Mesodermal cell (in vitro differentiated cells): ENCODE measurements at regions not wholly inside any gene's neighbourhood (a gene's known extent, or its start where the extent isn't known, plus 50 kb on each side); places are given as distances from the start of the nearest gene placed in this dataset.
"Not testable (repeated sequence)": the region's sequence is repeated elsewhere in the genome, so short reads cannot be mapped to it uniquely, and the experiment has no call there.

Experiments
- H3K27ac ChIP-seq: 2 replicates; pipeline ENCODE4 v1.7.0; 2013; ENCODE audit warnings: mild to moderate bottlenecking, low read depth, low read length, moderate library complexity; ENCODE audit not compliant: severe bottlenecking
- H3K36me3 ChIP-seq: 2 replicates; pipeline ENCODE4 v1.7.1; 2013; ENCODE audit warnings: mild to moderate bottlenecking, low read length, moderate library complexity; ENCODE audit not compliant: control insufficient read depth, insufficient read depth
- H3K4me1 ChIP-seq: one replicate; pipeline ENCODE4 v1.7.1; 2013; ENCODE audit warnings: mild to moderate bottlenecking, low read length; ENCODE audit not compliant: insufficient read depth, control insufficient read depth, poor library complexity, severe bottlenecking
- H3K4me3 ChIP-seq: 2 replicates; pipeline ENCODE4 v1.7.0; 2013; ENCODE audit warnings: low read length, control low read depth, mild to moderate bottlenecking; ENCODE audit not compliant: insufficient read depth, poor library complexity, severe bottlenecking; ENCODE audit errors: extremely low read depth
- H3K9me3 ChIP-seq: 2 replicates; pipeline ENCODE4 v1.7.1; 2013; ENCODE audit warnings: mild to moderate bottlenecking, low read length, moderate library complexity; ENCODE audit not compliant: control insufficient read depth
- WGBS, 2 experiments: methylation state at CpG; one replicate each; pipeline ENCODE4 v1.1.5; 2013; ENCODE audit warnings: missing lambda C conversion rate in 2 of 2; ENCODE audit not compliant: insufficient coverage in 2 of 2; 5-methylcytosine and 5-hydroxymethylcytosine counted together

DNA sequence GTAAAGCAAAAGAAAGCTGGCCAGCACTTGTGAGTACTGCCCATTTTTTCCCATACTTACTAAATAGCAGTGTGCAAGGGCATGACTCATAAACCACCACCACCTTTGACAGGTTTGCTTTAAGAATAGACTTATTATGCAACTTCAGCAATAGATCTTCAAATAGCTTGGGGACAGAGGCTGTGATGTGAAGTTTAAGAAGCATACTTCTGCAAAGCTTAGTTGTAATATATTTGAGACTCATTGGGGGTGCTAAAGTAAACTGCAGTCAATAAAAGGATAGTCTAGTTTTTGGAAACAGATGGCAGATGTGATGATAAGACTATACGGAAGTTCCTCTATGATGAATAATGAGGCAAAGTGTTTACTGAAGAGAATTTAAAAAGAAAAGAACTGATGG lies 210.0 kb downstream of the PLA2G4A start:
- Histone ChIP-seq H3K4me1 (no peaks in the 10 kb centered on the region), H3K36me3 (no peaks in the 10 kb centered on the region), H3K27ac (no peak overlapping the region), H3K4me3 (no peak overlapping the region), H3K9me3 (no peaks in the 10 kb centered on the region)
- WGBS, 2 experiments = 89 to 100% methylated on average over 1 of the region's 1 CpG

- Histone ChIP-seq H3K4me3 (no peak overlapping the region), H3K27ac (no peak overlapping the region), H3K9me3 (no peaks in the 10 kb centered on the region), H3K4me1 (no peaks in the 10 kb centered on the region), H3K36me3 (no peaks in the 10 kb centered on the region)
- WGBS, 2 experiments = 80 to 86% methylated on average over 1 to 2 of the region's 4 CpGs
Observed at GRCh38 chr1:187041104-187041503, 212.4 kb downstream of the PLA2G4A start.

DNA sequence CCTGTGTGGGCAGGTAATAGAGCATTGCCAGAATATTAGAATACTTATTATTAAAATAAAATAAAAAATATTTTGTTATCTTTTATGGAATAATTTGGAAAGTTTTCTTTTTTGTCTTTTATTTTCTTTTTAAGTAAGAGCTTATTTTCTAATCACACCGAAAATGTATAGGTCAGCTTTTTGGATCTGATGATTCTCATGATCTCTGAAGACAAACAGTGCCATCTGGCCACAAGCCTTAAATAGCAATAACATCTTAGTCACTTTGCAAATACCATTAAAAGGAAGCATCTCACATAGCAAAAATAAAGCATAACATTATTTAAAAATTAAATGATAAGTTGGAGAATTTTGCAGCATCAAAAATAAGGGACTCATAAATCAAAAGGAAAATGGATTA lies 213.8 kb downstream of the PLA2G4A start:
- Histone ChIP-seq H3K36me3 (no peaks in the 10 kb centered on the region), H3K4me3 (no peak overlapping the region), H3K9me3 (no peaks in the 10 kb centered on the region), H3K27ac (no peak overlapping the region), H3K4me1 (no peaks in the 10 kb centered on the region)
- WGBS, 2 experiments = no CpG with 5 or more reads among the region's 1 CpG

GRCh38 chr1:187043433-187043832 lies 214.7 kb downstream of the PLA2G4A start:
- not testable (repeated sequence) for H3K4me3 ChIP-seq, H3K27ac ChIP-seq, H3K9me3 ChIP-seq, H3K36me3 ChIP-seq, H3K4me1 ChIP-seq

DNA sequence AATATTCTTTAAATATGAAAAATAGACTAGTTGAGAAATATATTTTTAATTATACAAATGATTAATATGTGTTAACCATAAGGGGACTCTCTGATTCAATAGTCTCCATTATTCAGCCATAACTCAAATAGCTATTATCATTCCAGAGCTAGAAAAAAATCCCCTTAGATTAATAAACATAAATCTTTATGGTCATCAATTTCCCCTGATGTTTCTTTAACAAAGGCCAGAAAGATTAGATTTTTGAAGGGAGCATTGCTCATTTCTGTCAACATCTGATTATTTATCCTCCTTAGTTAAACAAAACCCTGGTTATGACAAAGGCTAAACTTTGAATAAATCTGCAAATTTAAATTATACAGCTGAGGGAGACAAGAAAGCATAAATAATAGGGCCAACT lies 215.7 kb downstream of the PLA2G4A start:
- no peaks in the 10 kb centered on the region for H3K4me1 ChIP-seq
- no peaks in the 10 kb centered on the region for H3K9me3 ChIP-seq
- no peak overlapping the region for H3K4me3 ChIP-seq
- no peak overlapping the region for H3K27ac ChIP-seq
- no peaks in the 10 kb centered on the region for H3K36me3 ChIP-seq

GRCh38 chr1:187045371-187045770 lies 216.6 kb downstream of the PLA2G4A start:
- no peak overlapping the region for H3K4me3 ChIP-seq
- H3K9me3 ChIP-seq = no peaks in the 10 kb centered on the region
- H3K27ac ChIP-seq = no peak overlapping the region
- 100% methylated on average over 2 of the region's 4 CpGs; no CpG with 5 or more reads in 1 of the 2 experiments for WGBS, 2 experiments
- H3K36me3 ChIP-seq = no peaks in the 10 kb centered on the region
- H3K4me1 ChIP-seq = no peaks in the 10 kb centered on the region

DNA sequence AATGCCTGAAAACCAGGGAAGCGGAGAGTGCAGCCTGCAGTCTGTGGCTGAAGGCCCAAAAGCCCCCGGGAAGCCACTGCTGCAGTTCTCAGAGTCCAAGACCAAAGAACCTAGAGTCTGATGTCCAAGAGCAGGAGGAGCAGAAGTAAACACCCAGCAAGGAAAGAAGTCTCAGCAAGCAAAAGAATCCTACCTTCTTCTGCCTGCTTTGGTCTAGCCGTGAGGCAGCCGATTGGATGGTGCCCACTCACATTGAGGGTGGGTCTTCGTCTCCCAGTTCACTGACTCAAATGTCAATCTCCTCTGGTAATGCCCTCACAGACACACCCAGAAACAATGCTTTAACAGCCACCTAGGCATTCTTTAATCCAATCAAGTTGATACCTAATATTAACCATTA lies 217.5 kb downstream of the PLA2G4A start:
- Histone ChIP-seq H3K27ac (no peak overlapping the region), H3K36me3 (no peaks in the 10 kb centered on the region), H3K9me3 (no peaks in the 10 kb centered on the region), H3K4me3 (no peak overlapping the region), H3K4me1 (no peaks in the 10 kb centered on the region)
- 94% methylated on average over 5 of the region's 5 CpGs for WGBS, 2 experiments

GRCh38 chr1:187047298-187047697 lies 218.5 kb downstream of the PLA2G4A start:
- no peaks in the 10 kb centered on the region for H3K4me1 ChIP-seq
- no peaks in the 10 kb centered on the region for H3K9me3 ChIP-seq
- H3K4me3 ChIP-seq = no peak overlapping the region
- no peaks in the 10 kb centered on the region for H3K36me3 ChIP-seq
- no peak overlapping the region for H3K27ac ChIP-seq
- WGBS, 2 experiments = no CpG with 5 or more reads among the region's 5 CpGs

DNA sequence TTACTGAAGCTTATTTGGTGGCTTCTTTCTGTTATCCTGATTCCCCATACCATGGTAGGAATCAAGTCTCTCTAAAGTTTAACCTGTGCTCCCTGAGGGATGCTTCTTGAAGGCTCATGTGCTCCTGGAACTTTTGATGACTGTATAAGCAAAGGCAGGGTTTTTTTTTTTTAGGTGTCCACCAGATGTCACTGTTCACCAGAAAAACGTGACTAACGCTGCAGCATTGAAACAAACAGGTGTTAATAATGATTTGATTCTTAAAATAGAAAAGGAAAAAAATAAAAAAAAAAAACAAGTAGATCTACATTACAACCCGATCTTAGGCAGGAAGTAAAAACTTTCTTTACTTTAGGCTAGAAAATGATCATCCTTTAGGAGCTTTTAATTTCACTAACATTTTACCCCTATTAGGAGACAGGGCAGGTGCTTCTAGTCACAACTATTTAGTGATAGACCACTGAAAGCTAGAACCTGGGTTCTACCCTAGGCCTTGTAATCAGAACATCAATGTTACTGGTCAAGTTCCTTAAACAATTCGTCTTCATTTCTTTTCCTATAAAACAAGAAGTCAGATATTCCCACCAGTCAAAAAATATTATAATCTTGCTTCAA lies 223.0 kb downstream of the PLA2G4A start:
- no peaks in the 10 kb centered on the region for H3K9me3 ChIP-seq
- H3K36me3 ChIP-seq = no peaks in the 10 kb centered on the region
- 31 to 33% methylated on average over 1 of the region's 4 CpGs for WGBS, 2 experiments
- H3K4me3 ChIP-seq = no peak overlapping the region
- no peak overlapping the region for H3K27ac ChIP-seq
- no peaks in the 10 kb centered on the region for H3K4me1 ChIP-seq

DNA sequence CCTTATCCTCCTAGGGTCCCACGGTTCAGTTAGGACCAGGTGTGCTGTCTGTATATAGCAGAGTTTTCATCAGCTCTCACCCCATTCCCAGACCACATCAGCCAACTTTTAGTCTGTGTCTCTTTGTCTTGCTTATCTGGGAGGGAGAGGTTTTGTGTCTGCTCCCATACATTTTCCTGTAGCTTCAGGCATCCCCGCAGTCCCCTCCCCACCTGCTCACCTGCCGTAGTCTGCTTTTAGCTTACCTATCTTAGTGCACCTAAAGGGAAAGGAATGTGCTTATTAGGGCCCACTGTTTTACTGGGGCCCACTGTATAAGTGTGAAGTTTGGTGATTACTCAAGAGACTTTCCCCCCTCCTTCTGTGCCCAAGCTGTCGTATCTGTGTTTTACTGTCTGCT lies 225.1 kb downstream of the PLA2G4A start:
- no peak overlapping the region for H3K4me3 ChIP-seq
- H3K36me3 ChIP-seq = no peaks in the 10 kb centered on the region
- H3K9me3 ChIP-seq = no peaks in the 10 kb centered on the region
- no peaks in the 10 kb centered on the region for H3K4me1 ChIP-seq
- WGBS, 2 experiments = no CpG with 5 or more reads among the region's 4 CpGs
- no peak overlapping the region for H3K27ac ChIP-seq

- Histone ChIP-seq H3K27ac (no peak overlapping the region), H3K9me3 (no peaks in the 10 kb centered on the region), H3K36me3 (no peaks in the 10 kb centered on the region), H3K4me1 (no peaks in the 10 kb centered on the region), H3K4me3 (no peak overlapping the region)
- WGBS, 2 experiments = 100% methylated on average over 1 of the region's 3 CpGs; no CpG with 5 or more reads in 1 of the 2 experiments
Observed at GRCh38 chr1:187054862-187055757, 226.4 kb downstream of the PLA2G4A start.
